Caco-2 (cell line): ENCODE measurements at regions not wholly inside any gene's neighbourhood (a gene's known extent, or its start where the extent isn't known, plus 50 kb on each side); places are given as distances from the start of the nearest gene placed in this dataset.

Experiments used
- BruUV-seq: library from RNA; stranded (reverse); fragments of 400-500 nt; replicated peaks from 2 replicates; lab custom pipeline; 2021; lab: Mats Ljungman, UMichigan
- CTCF ChIA-PET: fragments of 300-600 bp; sonication (Branson Sonifier 250); formaldehyde crosslinking; loops from one replicate; lab custom pipeline; 2022; ENCODE audit warnings: antibody characterized with exemption; lab: Charles Lee
- POLR2A ChIA-PET: fragments of 300-600 bp; sonication (Branson Sonifier 250); formaldehyde crosslinking; loops from one replicate; lab custom pipeline; 2022; ENCODE audit warnings: antibody characterized with exemption; lab: Charles Lee
- DNase-seq, 2 experiments: peaks; one replicate each; pipeline versions ENCODE4 v3.0.0 to v3.0.0-alpha.2; 2020 to 2022
- H3K27me3 ChIP-seq: replicated peaks from 2 replicates; pipeline ENCODE4 v1.6.0; 2011; ENCODE audit warnings: low read length; ENCODE audit not compliant: control insufficient read depth, insufficient read depth
- H3K36me3 ChIP-seq: 2 replicates; pipeline ENCODE4 v1.5.1; 2011; ENCODE audit warnings: low read length; ENCODE audit not compliant: control insufficient read depth, insufficient read depth
- H3K4me1 ChIP-seq: fragments of 250-450 bp; sonication (Bioruptor Pico); 2 replicates; pipeline ENCODE4 v1.5.1; 2020; ENCODE audit warnings: mild to moderate bottlenecking
- H3K4me3 ChIP-seq: 2 replicates; pipeline ENCODE4 v1.5.1; 2011; ENCODE audit warnings: low read depth, mild to moderate bottlenecking, control low read depth, low read length
- H3K9me3 ChIP-seq: fragments of 250-450 bp; sonication (Bioruptor Pico); 2 replicates; pipeline ENCODE4 v1.5.1; 2020; ENCODE audit warnings: mild to moderate bottlenecking, moderate library complexity
- H3K27ac Mint-ChIP-seq: one replicate; pipeline ENCODE4 v1.8.0; 2022; ENCODE audit warnings: mixed read lengths; ENCODE audit not compliant: unreplicated experiment
- H3K27me3 Mint-ChIP-seq: one replicate; pipeline ENCODE4 v1.8.0; 2022; ENCODE audit warnings: mixed read lengths; ENCODE audit not compliant: insufficient read depth, unreplicated experiment
- H3K36me3 Mint-ChIP-seq: one replicate; pipeline ENCODE4 v1.8.0; 2022; ENCODE audit warnings: mild to moderate bottlenecking, mixed read lengths; ENCODE audit not compliant: insufficient read depth, unreplicated experiment
- H3K4me1 Mint-ChIP-seq: one replicate; pipeline ENCODE4 v1.8.0; 2022; ENCODE audit warnings: low read depth, mixed read lengths; ENCODE audit not compliant: unreplicated experiment
- H3K4me3 Mint-ChIP-seq: one replicate; pipeline ENCODE4 v1.8.0; 2022; ENCODE audit warnings: mild to moderate bottlenecking, moderate library complexity, mixed read lengths; ENCODE audit not compliant: unreplicated experiment
- H3K9me3 Mint-ChIP-seq: one replicate; pipeline ENCODE4 v1.8.0; 2022; ENCODE audit warnings: mixed read lengths; ENCODE audit not compliant: unreplicated experiment
- intact Hi-C: fragments of 100-400 bp; cut with micrococcal nuclease; formaldehyde crosslinking; loops from one replicate; pipeline ENCODE4 v1.10.0; 2022; ENCODE audit not compliant: unreplicated experiment
- TF ChIP-seq, protein P1 (sequence below), 2 experiments: fragments of 200-600 bp in 1 of 2; IDR thresholded peaks; 1 replicate in 1 of 2; 2 replicates in 1 of 2; pipeline versions ENCODE4 v1.5.1 to v1.8.0; 2011 to 2022; ENCODE audit warnings: antibody characterized with exemption in 1 of 2, control low read depth in 1 of 2, inconsistent platforms in 1 of 2, low read depth in 1 of 2, low read length in 1 of 2, mild to moderate bottlenecking in 1 of 2, moderate library complexity in 1 of 2; ENCODE audit not compliant: insufficient read depth in 1 of 2, severe bottlenecking in 1 of 2, unreplicated experiment in 1 of 2

DNA sequence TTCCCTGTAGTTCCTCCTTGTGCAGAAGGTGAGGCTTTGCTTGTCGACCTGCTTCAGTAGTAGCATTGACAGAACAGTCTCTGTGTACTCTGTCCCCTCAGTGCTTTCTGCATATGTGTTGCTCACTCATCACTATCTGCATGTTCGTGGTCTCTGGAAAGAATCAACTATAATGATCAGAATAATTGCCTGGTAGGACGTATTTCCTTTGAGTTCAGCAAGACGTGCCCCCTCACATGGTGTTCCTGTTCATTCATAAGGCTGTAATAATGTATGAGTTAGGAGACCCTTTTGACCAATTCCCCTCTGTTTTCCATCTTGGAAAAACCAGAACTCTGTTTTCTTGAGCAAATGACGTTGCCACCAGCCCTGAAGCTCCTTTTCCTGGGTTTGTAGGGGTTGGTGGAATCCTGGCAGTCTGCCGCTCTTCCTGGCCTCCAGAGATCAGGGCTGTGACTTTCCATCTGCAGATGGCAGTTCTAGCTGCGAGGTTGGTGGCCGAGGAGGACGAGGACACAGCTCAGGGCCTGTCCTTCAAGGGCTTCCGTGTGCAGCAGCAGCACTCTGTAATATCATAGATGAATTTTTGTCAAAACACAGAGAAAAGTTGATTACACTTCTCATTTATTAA lies 61.9 kb downstream of the EXOSC2 start:
- POLR2A ChIA-PET = no interaction called here

GRCh38 chr9:130756037-130756436 lies 62.5 kb downstream of the EXOSC2 start:
- Histone ChIP-seq H3K4me1 (no peaks in the 10 kb centered on the region), H3K9me3 (no peaks in the 10 kb centered on the region), H3K27me3 (no peaks in the 10 kb centered on the region), H3K4me3 (no peak overlapping the region), H3K36me3 (no peaks in the 10 kb centered on the region)
- intact Hi-C loops = no loop called here
- ChIA-PET POLR2A (no interaction called here), CTCF (no interaction called here)
- H3K9me3 Mint-ChIP-seq = no peaks in the 10 kb centered on the region
- BruUV-seq = no TSS peak
- no peak for DNase-seq
- no peaks in the 10 kb centered on the region for H3K36me3 Mint-ChIP-seq
- no peaks in the 10 kb centered on the region for H3K4me1 Mint-ChIP-seq
- TF ChIP-seq, protein P1, sequence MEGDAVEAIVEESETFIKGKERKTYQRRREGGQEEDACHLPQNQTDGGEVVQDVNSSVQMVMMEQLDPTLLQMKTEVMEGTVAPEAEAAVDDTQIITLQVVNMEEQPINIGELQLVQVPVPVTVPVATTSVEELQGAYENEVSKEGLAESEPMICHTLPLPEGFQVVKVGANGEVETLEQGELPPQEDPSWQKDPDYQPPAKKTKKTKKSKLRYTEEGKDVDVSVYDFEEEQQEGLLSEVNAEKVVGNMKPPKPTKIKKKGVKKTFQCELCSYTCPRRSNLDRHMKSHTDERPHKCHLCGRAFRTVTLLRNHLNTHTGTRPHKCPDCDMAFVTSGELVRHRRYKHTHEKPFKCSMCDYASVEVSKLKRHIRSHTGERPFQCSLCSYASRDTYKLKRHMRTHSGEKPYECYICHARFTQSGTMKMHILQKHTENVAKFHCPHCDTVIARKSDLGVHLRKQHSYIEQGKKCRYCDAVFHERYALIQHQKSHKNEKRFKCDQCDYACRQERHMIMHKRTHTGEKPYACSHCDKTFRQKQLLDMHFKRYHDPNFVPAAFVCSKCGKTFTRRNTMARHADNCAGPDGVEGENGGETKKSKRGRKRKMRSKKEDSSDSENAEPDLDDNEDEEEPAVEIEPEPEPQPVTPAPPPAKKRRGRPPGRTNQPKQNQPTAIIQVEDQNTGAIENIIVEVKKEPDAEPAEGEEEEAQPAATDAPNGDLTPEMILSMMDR (IDR thresholded peaks at IDR 0.05; ENCODE audit: insufficient read depth in 1 of 2, low read depth in 1 of 2, low read length in 1 of 2, severe bottlenecking in 1 of 2, unreplicated experiment in 1 of 2) = no peak
- no peaks in the 10 kb centered on the region for H3K27me3 Mint-ChIP-seq
- no peak overlapping the region for H3K4me3 Mint-ChIP-seq
- H3K27ac Mint-ChIP-seq = no peak overlapping the region

More for the DNA sequence above, 61.9 kb downstream of the EXOSC2 start:
- no TSS peak for BruUV-seq
- Mint-ChIP-seq H3K36me3 (no peaks in the 10 kb centered on the region), H3K4me3 (no peak overlapping the region), H3K9me3 (no peaks in the 10 kb centered on the region), H3K4me1 (no peaks in the 10 kb centered on the region), H3K27me3 (no peaks in the 10 kb centered on the region), H3K27ac (no peak overlapping the region)
- no peak for DNase-seq
- H3K4me1 ChIP-seq = no peaks in the 10 kb centered on the region
- TF ChIP-seq, protein P1 (IDR thresholded peaks at IDR 0.05; ENCODE audit: insufficient read depth in 1 of 2, low read depth in 1 of 2, low read length in 1 of 2, severe bottlenecking in 1 of 2, unreplicated experiment in 1 of 2) = no peak
- no peak overlapping the region for H3K4me3 ChIP-seq
- no peaks in the 10 kb centered on the region for H3K9me3 ChIP-seq
- intact Hi-C loops = no loop called here
- no peaks in the 10 kb centered on the region for H3K36me3 ChIP-seq
- CTCF ChIA-PET = no interaction called here
- no peaks in the 10 kb centered on the region for H3K27me3 ChIP-seq

- intact Hi-C loops = no loop called here
- Mint-ChIP-seq H3K4me3 (no peak overlapping the region), H3K36me3 (no peaks in the 10 kb centered on the region), H3K4me1 (no peaks in the 10 kb centered on the region), H3K27ac (no peak overlapping the region), H3K9me3 (no peaks in the 10 kb centered on the region), H3K27me3 (no peaks in the 10 kb centered on the region)
- DNase-seq = no peak
- no TSS peak for BruUV-seq
- H3K9me3 ChIP-seq = no peaks in the 10 kb centered on the region
- no peaks in the 10 kb centered on the region for H3K36me3 ChIP-seq
- ChIA-PET POLR2A (no interaction called here), CTCF (no interaction called here)
- no peak overlapping the region for H3K4me3 ChIP-seq
- no peaks in the 10 kb centered on the region for H3K27me3 ChIP-seq
- H3K4me1 ChIP-seq = no peaks in the 10 kb centered on the region
- TF ChIP-seq, protein P1 (IDR thresholded peaks at IDR 0.05; ENCODE audit: insufficient read depth in 1 of 2, low read depth in 1 of 2, low read length in 1 of 2, severe bottlenecking in 1 of 2, unreplicated experiment in 1 of 2) = no peak
These were observed 63.0 kb downstream of the EXOSC2 start for GRCh38 chr9:130756455-130757152.
